ENCODE measurements at regions not wholly inside any gene's neighbourhood (a gene's known extent, or its start where the extent isn't known, plus 50 kb on each side); places are given as distances from the start of the nearest gene placed in this dataset.
"Not testable (repeated sequence)": the region's sequence is repeated elsewhere in the genome, so short reads cannot be mapped to it uniquely, and the experiment has no call there.

- DNase-seq (ENCODE audit: low spot score): no peak
These were observed 710.3 kb downstream of the PDCD6IP start for GRCh38 chr3:34508732-34509131.

DNA sequence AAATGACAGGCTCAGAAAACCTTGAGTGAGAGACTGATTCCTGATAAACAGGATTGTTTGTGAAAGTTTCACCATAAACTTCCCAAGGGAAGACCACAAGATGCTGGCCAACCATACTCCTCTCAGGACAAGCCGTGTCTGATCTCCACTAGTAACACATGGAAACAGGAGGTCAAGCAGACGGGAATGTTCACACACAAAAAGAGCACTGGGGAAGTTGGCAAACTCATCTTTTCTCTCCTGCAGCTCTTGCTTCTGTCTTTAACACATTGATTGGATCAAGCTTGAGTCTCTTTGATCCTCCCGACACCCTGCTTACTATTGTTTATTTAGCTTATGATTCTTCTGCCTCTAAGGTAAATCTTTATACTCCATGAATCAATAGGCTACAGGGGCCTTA is 713.5 kb downstream of the PDCD6IP start:
- no peak for DNase-seq (ENCODE audit: low spot score)

DNA sequence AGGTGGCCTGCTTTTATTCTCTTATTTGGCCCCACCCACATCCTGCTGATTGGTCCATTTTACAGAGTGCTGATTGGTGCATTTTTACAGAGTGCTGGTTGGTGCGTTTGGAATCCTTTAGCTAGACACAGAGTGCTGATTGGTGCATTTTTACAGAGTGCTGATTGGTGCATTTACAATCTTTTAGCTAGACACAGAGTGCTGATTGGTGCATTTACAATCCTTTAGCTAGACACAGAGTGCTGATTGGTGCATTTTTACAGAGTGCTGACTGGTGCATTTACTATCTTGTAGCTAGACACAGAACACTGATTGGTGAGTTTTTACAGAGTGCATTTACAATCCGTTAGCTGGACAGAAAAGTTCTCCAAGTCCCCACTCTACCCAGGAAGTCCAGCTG is 720.6 kb downstream of the PDCD6IP start:
- DNase-seq (ENCODE audit: low spot score): not testable (repeated sequence)

GRCh38 chr3:34531156-34531555 is 732.7 kb downstream of the PDCD6IP start:
- no peak for DNase-seq (ENCODE audit: low spot score)

- DNase-seq (ENCODE audit: low spot score): peak; percentile 44
These were observed 735.0 kb downstream of the PDCD6IP start for GRCh38 chr3:34533451-34533850.

DNA sequence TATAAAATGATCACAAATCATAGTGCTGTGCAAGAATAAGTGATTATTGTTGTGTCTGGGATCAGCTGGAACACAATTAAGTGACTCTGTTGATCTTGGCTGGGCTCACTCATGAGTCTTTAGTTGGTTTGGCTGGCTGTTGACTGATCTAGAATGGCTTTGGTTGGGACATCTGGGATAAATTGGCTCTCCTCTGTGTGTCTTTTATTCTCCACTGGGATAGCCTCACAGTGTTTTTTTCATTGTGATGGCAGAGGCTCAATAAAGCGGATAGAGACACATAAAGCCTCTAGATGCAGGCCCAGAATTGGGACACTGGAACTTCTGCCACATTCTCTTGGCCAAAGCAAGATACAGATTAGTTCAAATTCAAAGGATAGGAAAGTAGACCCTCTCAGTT is 735.6 kb downstream of the PDCD6IP start:
- peak; percentile 70 for DNase-seq (ENCODE audit: low spot score)

DNA sequence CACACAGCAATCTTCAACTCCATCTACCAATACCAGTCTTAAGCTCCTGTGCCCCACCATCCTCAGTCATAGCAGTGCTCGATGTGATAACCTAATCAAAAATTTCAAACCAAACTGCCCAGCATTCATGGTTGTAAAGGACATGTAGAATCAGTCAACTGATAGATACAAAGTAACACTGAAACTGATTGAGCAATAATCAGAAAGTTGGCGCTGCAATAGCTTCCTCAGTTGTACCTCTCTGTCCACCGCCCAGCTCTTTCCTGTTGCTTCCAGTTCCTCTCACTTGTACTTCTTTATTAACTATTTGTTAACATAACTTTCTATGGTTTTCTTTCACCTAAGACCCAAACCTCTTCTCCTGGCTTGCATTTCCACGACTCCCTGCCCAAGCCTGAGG is 745.7 kb downstream of the PDCD6IP start:
- DNase-seq (ENCODE audit: low spot score): no peak

GRCh38 chr3:34547297-34547920 is 749.0 kb downstream of the PDCD6IP start:
- no peak for DNase-seq (ENCODE audit: low spot score)

- DNase-seq (ENCODE audit: low spot score): no peak
These were observed 768.8 kb downstream of the PDCD6IP start for GRCh38 chr3:34567266-34567665.

GRCh38 chr3:34568766-34569165 is 770.3 kb downstream of the PDCD6IP start:
- DNase-seq (ENCODE audit: low spot score): no peak

DNA sequence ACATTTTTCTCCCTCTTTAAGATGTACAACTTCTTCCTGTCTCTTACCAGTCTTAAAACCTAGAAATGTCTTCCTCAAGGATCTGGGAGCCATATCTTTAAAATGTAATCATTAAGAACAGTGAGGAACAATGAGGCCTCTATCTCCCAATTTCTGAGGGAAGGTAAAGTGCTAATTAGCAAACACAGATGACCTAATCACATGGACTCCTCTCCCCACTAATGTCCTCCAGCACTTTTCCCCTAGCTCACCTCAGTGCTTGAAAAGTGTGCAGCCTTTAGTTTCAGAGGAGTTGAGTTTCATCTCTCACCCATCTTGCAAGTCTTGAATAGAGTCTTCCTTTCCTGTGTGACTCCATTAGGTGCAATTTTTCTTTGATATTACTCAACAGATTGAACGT is 771.0 kb downstream of the PDCD6IP start:
- DNase-seq (ENCODE audit: low spot score): no peak

DNA sequence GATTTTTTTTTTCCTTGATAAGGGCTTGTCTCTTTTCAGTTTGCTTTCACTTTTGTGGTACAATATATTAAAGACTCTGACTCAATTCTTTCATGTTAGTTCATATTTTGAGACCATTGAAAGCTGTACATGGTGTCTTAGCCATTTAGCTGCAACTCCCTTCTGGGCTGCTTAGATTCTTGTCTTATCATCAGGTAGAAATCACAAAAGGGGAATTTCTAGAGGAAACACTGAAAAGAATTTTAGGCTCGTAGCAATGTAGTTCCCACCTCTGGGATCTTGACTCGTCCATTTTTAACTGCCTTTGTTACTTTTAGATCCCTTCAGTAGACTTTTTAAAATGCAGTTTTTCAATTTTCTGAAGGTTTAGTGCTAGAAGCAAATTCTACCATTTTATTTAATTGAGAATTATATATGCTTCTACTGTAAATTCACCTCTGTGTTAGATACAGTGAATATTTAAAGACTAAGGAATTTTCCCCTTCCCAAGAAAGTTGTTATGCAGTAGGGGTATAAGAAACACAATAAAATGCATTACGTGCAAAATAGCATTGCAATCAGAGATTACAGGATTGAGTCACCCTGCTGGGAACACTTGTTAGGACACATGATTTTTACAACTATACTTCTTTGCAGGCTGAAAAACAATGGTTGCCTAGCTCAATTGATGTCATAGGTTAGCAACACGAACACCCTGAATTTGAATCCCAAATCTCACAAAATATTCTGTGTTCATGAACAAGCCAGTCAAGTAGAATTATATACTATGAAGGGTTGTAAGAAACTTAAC is 772.7 kb downstream of the PDCD6IP start:
- DNase-seq (ENCODE audit: low spot score): no peak

- DNase-seq (ENCODE audit: low spot score): no peak
These were observed 773.3 kb downstream of the PDCD6IP start for GRCh38 chr3:34571714-34572113.

- DNase-seq (ENCODE audit: low spot score): no peak
These were observed 777.3 kb downstream of the PDCD6IP start for GRCh38 chr3:34575776-34576175.

DNA sequence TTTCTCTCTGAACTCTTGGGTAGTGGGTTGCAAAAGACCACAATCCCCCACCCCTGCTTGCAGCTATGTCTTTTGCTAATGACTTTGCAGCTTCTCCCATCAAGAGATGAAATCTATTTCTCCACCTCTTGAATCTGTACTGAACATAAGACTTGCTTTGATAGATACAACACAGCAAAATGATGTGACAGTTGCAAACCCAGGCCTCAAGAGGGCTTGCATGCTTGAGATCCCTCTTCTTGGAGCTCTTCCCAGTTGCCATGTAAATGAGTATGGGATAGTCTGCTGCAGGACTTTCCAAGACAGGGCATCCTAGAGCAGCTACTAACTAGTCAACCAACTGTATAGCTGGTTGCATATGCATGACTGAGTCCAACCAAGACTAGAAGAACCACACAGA is 783.6 kb downstream of the PDCD6IP start:
- no peak for DNase-seq (ENCODE audit: low spot score)

GRCh38 chr3:34583451-34583850 is 785.0 kb downstream of the PDCD6IP start:
- DNase-seq (ENCODE audit: low spot score): peak; percentile 15

DNA sequence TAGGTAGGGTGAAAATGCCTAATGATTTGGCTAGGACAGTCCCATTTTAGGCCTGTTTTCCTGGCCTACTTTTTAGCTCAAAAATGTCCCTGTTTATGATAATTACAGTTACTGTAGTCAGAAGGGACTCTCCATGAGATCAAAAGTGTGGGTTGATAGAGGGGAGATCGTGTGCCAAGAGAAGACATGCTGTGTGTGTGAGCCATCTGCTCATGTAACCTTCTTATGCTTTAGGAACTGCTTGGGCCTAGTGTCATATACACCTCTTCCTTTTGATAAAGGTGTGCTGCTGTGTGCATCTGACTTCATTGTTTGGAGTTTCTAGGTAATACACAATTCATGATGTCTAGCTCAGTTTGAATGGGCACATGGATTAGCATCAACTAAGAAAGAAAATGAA is 786.5 kb downstream of the PDCD6IP start:
- peak; percentile 15 for DNase-seq (ENCODE audit: low spot score)

- DNase-seq (ENCODE audit: low spot score): no peak
These were observed 801.2 kb downstream of the PDCD6IP start for GRCh38 chr3:34599595-34599994.

DNA sequence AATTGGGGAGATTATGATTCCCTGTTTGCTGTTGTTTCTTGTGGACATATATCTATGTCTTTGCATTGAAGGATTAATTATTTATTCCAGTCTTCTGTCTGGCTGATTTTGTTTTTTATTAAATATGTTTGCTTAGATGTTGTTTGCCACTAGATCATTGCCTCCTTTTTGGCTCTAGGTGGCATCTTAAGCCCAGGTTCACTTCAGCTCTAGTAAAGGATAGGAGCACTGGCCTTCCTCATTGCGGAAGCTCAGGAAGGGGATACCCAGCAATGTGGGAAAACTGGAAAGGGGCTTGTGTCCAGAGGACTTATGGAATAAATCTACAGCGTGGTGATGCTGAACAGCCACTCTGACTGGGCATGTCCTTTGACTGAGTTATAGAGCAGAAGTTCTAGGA is 821.6 kb downstream of the PDCD6IP start:
- DNase-seq (ENCODE audit: low spot score): no peak

DNA sequence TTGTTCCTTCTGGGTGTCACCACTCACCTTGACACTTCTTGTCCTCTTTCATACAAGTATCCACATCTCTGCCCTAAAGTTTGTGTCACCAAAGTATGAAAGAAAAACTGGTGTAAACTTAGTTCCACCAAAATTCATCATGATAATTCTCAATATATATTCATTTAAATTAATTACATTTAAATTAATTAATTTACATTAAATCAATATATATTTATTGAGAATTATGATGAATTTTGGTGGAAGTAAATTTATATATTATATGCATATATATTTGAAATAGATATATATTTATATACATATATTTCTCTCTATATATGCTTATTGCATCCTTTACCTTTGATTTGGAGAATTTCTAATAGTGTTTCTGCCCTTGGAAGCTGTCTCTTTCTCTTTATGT is 828.3 kb downstream of the PDCD6IP start:
- no peak for DNase-seq (ENCODE audit: low spot score)

GRCh38 chr3:34634939-34635338 is 836.5 kb downstream of the PDCD6IP start:
- DNase-seq (ENCODE audit: low spot score): no peak

DNA sequence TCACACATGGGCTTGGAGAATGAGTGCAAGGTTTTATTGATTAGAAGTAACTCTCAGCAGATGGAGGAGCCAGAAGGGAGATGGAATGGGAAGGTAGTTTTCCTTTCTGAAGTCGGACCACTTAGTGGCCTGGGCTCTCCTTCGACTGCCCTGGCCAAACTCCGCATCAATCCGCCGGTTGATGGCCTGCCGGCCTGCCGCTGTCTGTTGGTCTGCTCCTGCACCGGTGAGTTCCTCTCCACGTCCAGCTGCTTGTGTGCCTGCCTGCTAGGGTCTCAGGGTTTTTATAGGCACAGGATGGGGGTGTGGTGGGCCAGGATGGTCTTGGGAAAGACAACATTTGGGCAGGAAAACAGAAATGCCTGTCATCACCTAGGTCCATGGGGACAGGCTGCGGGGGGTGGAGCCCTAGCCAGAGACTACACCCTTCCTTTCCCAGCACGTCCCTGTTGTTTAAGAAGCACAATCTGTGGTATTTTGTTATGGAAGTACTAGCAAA is 837.0 kb downstream of the PDCD6IP start:
- no peak for DNase-seq (ENCODE audit: low spot score)

DNA sequence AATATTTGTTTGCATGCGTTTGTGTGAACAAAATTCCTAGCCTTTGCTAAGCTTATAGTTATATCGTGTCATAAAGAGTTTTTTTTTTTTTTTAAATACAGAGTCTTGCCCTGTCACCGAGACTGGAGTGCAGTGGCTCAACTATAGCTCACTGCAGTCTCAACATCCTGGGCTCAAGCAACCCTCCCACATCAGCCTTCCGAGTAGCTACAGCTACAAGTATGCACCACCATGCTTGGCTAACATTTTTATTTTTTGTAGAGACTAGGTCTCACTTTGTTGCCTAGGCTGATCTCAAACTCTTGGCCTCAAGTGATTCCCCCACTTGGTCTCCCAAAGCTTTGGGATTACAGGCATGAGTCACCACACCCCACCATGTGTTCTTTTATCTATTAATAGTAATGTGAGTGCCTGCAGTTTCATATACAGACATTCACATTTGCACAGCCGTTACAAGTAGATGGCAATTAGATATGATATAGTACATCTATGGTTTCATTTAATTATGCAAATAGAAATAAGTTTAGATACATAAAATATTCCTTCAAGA is 848.6 kb downstream of the PDCD6IP start:
- no peak for DNase-seq (ENCODE audit: low spot score)
